IMR-90 (cell line): ENCODE measurements at regions not wholly inside any gene's neighbourhood (a gene's known extent, or its start where the extent isn't known, plus 50 kb on each side); places are given as distances from the start of the nearest gene placed in this dataset.

Experiments
- ATAC-seq: fragments of 200-7000 bp; cut with Tn5 transposase; 2 replicates; pipeline ENCODE4 v1.9.1; 2020; ENCODE audit warnings: low read depth, mild to moderate bottlenecking, moderate library complexity
- BruUV-seq: library from RNA; stranded (reverse); fragments of 400-500 nt; replicated peaks from 2 replicates; lab custom pipeline; 2021; lab: Mats Ljungman, UMichigan
- CTCF ChIA-PET: fragments of 300-600 bp; formaldehyde crosslinking; extraction: SDS; loops from one replicate; lab custom pipeline; 2021; ENCODE audit warnings: antibody characterized with exemption; lab: Yijun Ruan, JAX
- POLR2A ChIA-PET: fragments of 300-600 bp; sonication (Branson Sonifier 250); formaldehyde crosslinking; loops from one replicate; lab custom pipeline; 2022; ENCODE audit warnings: antibody characterized with exemption; ENCODE audit not compliant: unreplicated experiment; lab: Charles Lee
- DNase-seq: peaks from one replicate; pipeline ENCODE4 v3.0.0; 2013
- H2AFZ ChIP-seq: replicated peaks from 2 replicates; pipeline ENCODE3; 2013; ENCODE audit warnings: low read length, mild to moderate bottlenecking; ENCODE audit not compliant: poor library complexity
- H2AK5ac ChIP-seq: 2 replicates; pipeline ENCODE4 v1.6.1; 2013; ENCODE audit warnings: low read depth, low read length, inconsistent platforms
- H2AK9ac ChIP-seq: replicated peaks from 2 replicates; pipeline ENCODE3; 2013; ENCODE audit warnings: mild to moderate bottlenecking, low read depth, low read length, moderate library complexity; ENCODE audit not compliant: poor library complexity
- H2BK120ac ChIP-seq: 2 replicates; pipeline ENCODE4 v1.6.1; 2013; ENCODE audit warnings: low read depth, low read length, inconsistent platforms
- H2BK15ac ChIP-seq: 3 replicates; pipeline ENCODE4 v1.6.1; 2013; ENCODE audit warnings: low read depth, low read length, inconsistent platforms
- H2BK20ac ChIP-seq: 2 replicates; pipeline ENCODE4 v1.6.1; 2013; ENCODE audit warnings: low read depth, mild to moderate bottlenecking, inconsistent platforms, low read length, moderate library complexity
- H2BK5ac ChIP-seq: 2 replicates; pipeline ENCODE4 v1.6.1; 2013; ENCODE audit warnings: mild to moderate bottlenecking, low read depth, low read length, inconsistent platforms; ENCODE audit not compliant: poor library complexity, severe bottlenecking
- H3K14ac ChIP-seq: replicated peaks from 2 replicates; pipeline ENCODE4 v1.6.1; 2013; ENCODE audit warnings: low read depth, low read length, inconsistent platforms
- H3K18ac ChIP-seq: 2 replicates; pipeline ENCODE4 v1.6.1; 2013; ENCODE audit warnings: low read depth, low read length, control low read depth
- H3K23ac ChIP-seq: 2 replicates; pipeline ENCODE4 v1.6.1; 2013; ENCODE audit warnings: low read depth, low read length, inconsistent platforms
- H3K27ac ChIP-seq: 2 replicates; pipeline ENCODE4 v1.5.1; 2013; ENCODE audit warnings: mild to moderate bottlenecking, control low read depth, low read length; ENCODE audit not compliant: insufficient read depth
- H3K27me3 ChIP-seq: 2 replicates; pipeline ENCODE4 v1.6.1; 2013; ENCODE audit warnings: low read length; ENCODE audit not compliant: control insufficient read depth, insufficient read depth
- H3K36me3 ChIP-seq: 2 replicates; pipeline ENCODE4 v1.6.1; 2013; ENCODE audit warnings: low read length, mixed read lengths; ENCODE audit not compliant: control insufficient read depth, insufficient read depth
- H3K4ac ChIP-seq: 2 replicates; pipeline ENCODE4 v1.6.1; 2013; ENCODE audit warnings: low read depth, low read length, inconsistent platforms
- H3K4me1 ChIP-seq: 2 replicates; pipeline ENCODE4 v1.6.1; 2013; ENCODE audit warnings: low read length, mixed read lengths; ENCODE audit not compliant: control insufficient read depth, insufficient read depth
- H3K4me2 ChIP-seq: 2 replicates; pipeline ENCODE4 v1.6.1; 2013; ENCODE audit warnings: low read depth, mild to moderate bottlenecking, control low read depth, low read length, moderate library complexity
- H3K4me3 ChIP-seq: 2 replicates; pipeline ENCODE4 v1.5.1; 2013; ENCODE audit warnings: low read depth, mild to moderate bottlenecking, control low read depth, low read length, moderate library complexity; ENCODE audit not compliant: insufficient read depth
- H3K56ac ChIP-seq: 2 replicates; pipeline ENCODE4 v1.6.1; 2013; ENCODE audit warnings: low read length, inconsistent platforms; ENCODE audit not compliant: insufficient read depth; ENCODE audit errors: extremely low read depth
- H3K79me1 ChIP-seq, 2 experiments: 2 replicates each; pipeline ENCODE4 v1.6.1; 2013; ENCODE audit warnings: low read length in 2 of 2, inconsistent platforms in 1 of 2, low read depth in 1 of 2
- H3K9ac ChIP-seq: 2 replicates; pipeline ENCODE4 v1.6.1; 2013; ENCODE audit warnings: low read depth, low read length, control low read depth
- H3K9me1 ChIP-seq: 2 replicates; pipeline ENCODE4 v1.6.1; 2013; ENCODE audit warnings: low read length, inconsistent platforms; ENCODE audit not compliant: insufficient read depth
- H3K9me3 ChIP-seq: 2 replicates; pipeline ENCODE4 v1.6.1; 2013; ENCODE audit warnings: low read length; ENCODE audit not compliant: control insufficient read depth, insufficient read depth
- H4K20me1 ChIP-seq: 2 replicates; pipeline ENCODE4 v1.6.1; 2013; ENCODE audit warnings: low read length, inconsistent platforms; ENCODE audit not compliant: insufficient read depth
- H4K5ac ChIP-seq: 2 replicates; pipeline ENCODE4 v1.6.1; 2013; ENCODE audit warnings: mild to moderate bottlenecking, low read depth, low read length, control low read depth
- H4K8ac ChIP-seq, 2 experiments: 2 replicates each; pipeline ENCODE4 v1.6.1; 2013; ENCODE audit warnings: low read depth in 2 of 2, low read length in 2 of 2, control low read depth in 1 of 2, inconsistent platforms in 1 of 2
- H4K91ac ChIP-seq: 2 replicates; pipeline ENCODE4 v1.6.1; 2013; ENCODE audit warnings: low read depth, low read length, inconsistent platforms; ENCODE audit not compliant: insufficient read depth
- CHD1 ChIP-seq: IDR thresholded peaks from 2 replicates; pipeline ENCODE4 v1.6.1; 2012; ENCODE audit warnings: low read depth, low read length, improper control_type of control experiment
- FOS ChIP-seq: fragments of 150-350 bp; IDR thresholded peaks from 2 replicates; pipeline ENCODE4 v1.6.1; 2016; ENCODE audit warnings: low read depth, low read length
- MAFK ChIP-seq: IDR thresholded peaks from 2 replicates; pipeline ENCODE4 v1.6.1; 2012; ENCODE audit warnings: low read depth, low read length, improper control_type of control experiment
- MXI1 ChIP-seq: IDR thresholded peaks from 2 replicates; pipeline ENCODE4 v1.6.1; 2012; ENCODE audit warnings: low read depth, mild to moderate bottlenecking, low read length, moderate library complexity, borderline replicate concordance
- POLR2A ChIP-seq: IDR thresholded peaks from 2 replicates; pipeline ENCODE4 v1.6.1; 2012; ENCODE audit warnings: mild to moderate bottlenecking, low read depth, low read length
- RAD21 ChIP-seq: IDR thresholded peaks from 2 replicates; pipeline ENCODE4 v1.6.1; 2012; ENCODE audit warnings: low read length, improper control_type of control experiment
- RCOR1 ChIP-seq: IDR thresholded peaks from 2 replicates; pipeline ENCODE4 v1.6.1; 2012; ENCODE audit warnings: mild to moderate bottlenecking, low read length, improper control_type of control experiment; ENCODE audit not compliant: insufficient replicate concordance
- RFX5 ChIP-seq: IDR thresholded peaks from 2 replicates; pipeline ENCODE4 v1.8.0; 2012; ENCODE audit warnings: low read depth, mild to moderate bottlenecking, low read length, moderate library complexity
- WGBS, 2 experiments: methylation state at CpG; one replicate each; pipeline versions ENCODE4 v1.1.5 to v1.1.7; 2013; ENCODE audit warnings: missing lambda C conversion rate in 2 of 2; ENCODE audit not compliant: insufficient read length in 1 of 2; ENCODE audit errors: extremely low coverage in 2 of 2; 5-methylcytosine and 5-hydroxymethylcytosine counted together
- dilution Hi-C: fragments of 300-500 bp; cut with HindIII; formaldehyde crosslinking; loops from one replicate; pipeline ENCODE4 v1.14.3; 2018; ENCODE audit warnings: low sequenced_read_pairs; ENCODE audit not compliant: unreplicated experiment
- in situ Hi-C: fragments of 300-500 bp; cut with MboI; formaldehyde crosslinking; loops from 3 replicates; pipeline ENCODE4 v1.14.3; 2019; ENCODE audit warnings: low sequenced_read_pairs, inconsistent platforms, mixed read lengths
- intact Hi-C: fragments of 100-400 bp; cut with micrococcal nuclease; formaldehyde crosslinking; loops from 2 replicates; pipeline ENCODE4 v1.10.0; 2022
- TF ChIP-seq, protein P1 (sequence below): conservative IDR thresholded peaks from 2 replicates; pipeline ENCODE4 v1.5.1; 2012; ENCODE audit warnings: mild to moderate bottlenecking, low read depth, low read length, improper control_type of control experiment

DNA sequence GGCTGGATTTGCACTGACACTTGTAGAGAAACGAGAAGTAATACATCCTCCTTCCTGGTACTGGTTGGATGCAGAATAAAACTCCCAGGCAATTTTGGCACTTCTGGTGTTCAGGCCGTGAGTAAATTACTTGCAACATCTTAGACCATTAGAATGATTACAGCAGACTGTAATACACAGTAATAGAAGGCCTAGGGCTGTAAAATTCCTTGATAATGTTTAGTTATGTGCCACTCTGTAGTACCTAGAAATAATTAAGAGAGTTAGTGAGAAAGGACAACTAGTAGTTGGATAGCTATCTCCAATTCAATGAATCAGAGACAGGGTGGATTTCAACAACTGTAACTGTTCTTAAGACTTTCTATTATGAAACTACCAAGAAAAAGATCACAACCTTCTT lies 356.3 kb upstream of the SETBP1 start:
- Histone ChIP-seq H4K91ac (no peak overlapping the region), H2BK5ac (no peak overlapping the region), H2AK5ac (no peak overlapping the region), H3K9me3 (no peaks in the 10 kb centered on the region), H3K9me1 (no peaks in the 10 kb centered on the region), H4K8ac (no peak overlapping the region), H3K79me1 (no peaks in the 10 kb centered on the region), H2AK9ac (no peak overlapping the region), H4K20me1 (no peaks in the 10 kb centered on the region), H2BK20ac (no peak overlapping the region), H3K4me2 (no peak overlapping the region), H3K4me3 (no peak overlapping the region), H3K9ac (no peak overlapping the region), H2BK120ac (no peak overlapping the region), H3K27ac (no peak overlapping the region), H2AFZ (no peak overlapping the region), H4K5ac (no peak overlapping the region), H3K36me3 (no peaks in the 10 kb centered on the region), H3K56ac (no peak overlapping the region), H3K4me1 (no peaks in the 10 kb centered on the region), H3K14ac (no peak overlapping the region), H2BK15ac (no peak overlapping the region), H3K4ac (no peak overlapping the region), H3K27me3 (no peaks in the 10 kb centered on the region), H3K18ac (no peak overlapping the region), H3K23ac (no peak overlapping the region)
- dilution Hi-C loops (no loop called here), in situ Hi-C loops (no loop called here), intact Hi-C loops (no loop called here)
- ATAC-seq, result no peak
- DNase-seq, result no peak
- ChIA-PET POLR2A (no interaction called here), CTCF (no interaction called here)
- WGBS, 2 experiments, result no CpG with 5 or more reads among the region's 2 CpGs
- no TSS peak for BruUV-seq
- TF ChIP-seq RCOR1 (no peak), RFX5 (no peak), CHD1 (no peak), MXI1 (no peak), RAD21 (no peak), POLR2A (no peak), MAFK (no peak), FOS (no peak)
- TF ChIP-seq, protein P1, sequence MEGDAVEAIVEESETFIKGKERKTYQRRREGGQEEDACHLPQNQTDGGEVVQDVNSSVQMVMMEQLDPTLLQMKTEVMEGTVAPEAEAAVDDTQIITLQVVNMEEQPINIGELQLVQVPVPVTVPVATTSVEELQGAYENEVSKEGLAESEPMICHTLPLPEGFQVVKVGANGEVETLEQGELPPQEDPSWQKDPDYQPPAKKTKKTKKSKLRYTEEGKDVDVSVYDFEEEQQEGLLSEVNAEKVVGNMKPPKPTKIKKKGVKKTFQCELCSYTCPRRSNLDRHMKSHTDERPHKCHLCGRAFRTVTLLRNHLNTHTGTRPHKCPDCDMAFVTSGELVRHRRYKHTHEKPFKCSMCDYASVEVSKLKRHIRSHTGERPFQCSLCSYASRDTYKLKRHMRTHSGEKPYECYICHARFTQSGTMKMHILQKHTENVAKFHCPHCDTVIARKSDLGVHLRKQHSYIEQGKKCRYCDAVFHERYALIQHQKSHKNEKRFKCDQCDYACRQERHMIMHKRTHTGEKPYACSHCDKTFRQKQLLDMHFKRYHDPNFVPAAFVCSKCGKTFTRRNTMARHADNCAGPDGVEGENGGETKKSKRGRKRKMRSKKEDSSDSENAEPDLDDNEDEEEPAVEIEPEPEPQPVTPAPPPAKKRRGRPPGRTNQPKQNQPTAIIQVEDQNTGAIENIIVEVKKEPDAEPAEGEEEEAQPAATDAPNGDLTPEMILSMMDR, result no peak
